Endothelial cell of umbilical vein (primary cell): ENCODE measurements at regions not wholly inside any gene's neighbourhood (a gene's known extent, or its start where the extent isn't known, plus 50 kb on each side); places are given as distances from the start of the nearest gene placed in this dataset.

Source experiments
- BruUV-seq: library from RNA; stranded (reverse); fragments of 400-500 nt; replicated peaks from 2 replicates; lab custom pipeline; 2021; lab: Mats Ljungman, UMichigan
- CTCF ChIA-PET: fragments of 300-600, 350-600 bp; sonication (Branson Sonifier 250); formaldehyde crosslinking; loops from one replicate; lab custom pipeline; 2021; ENCODE audit warnings: antibody characterized with exemption, inconsistent platforms; lab: Charles Lee
- POLR2A ChIA-PET: fragments of 300-600, 350-600 bp; sonication (Branson Sonifier 250); formaldehyde crosslinking; loops from one replicate; lab custom pipeline; 2021; ENCODE audit warnings: antibody characterized with exemption, inconsistent platforms; lab: Charles Lee
- DNase-seq: peaks from one replicate; pipeline ENCODE4 v3.0.0-alpha.2; 2011; ENCODE audit warnings: low read depth, low spot score
- FAIRE-seq: peaks from 2 replicates; lab custom pipeline; 2011; peaks lifted over from hg19 to GRCh38; lab: Jason Lieb, UNC
- H2AFZ ChIP-seq: 2 replicates; pipeline ENCODE4 v1.6.0; 2012; ENCODE audit warnings: low read depth, low read length, control low read depth, inconsistent platforms
- H3K27ac ChIP-seq: 2 replicates; pipeline ENCODE4 v1.5.1; 2011; ENCODE audit warnings: low read depth, mild to moderate bottlenecking, control low read depth, low read length, moderate library complexity; ENCODE audit not compliant: insufficient read depth
- H3K27me3 ChIP-seq, 2 experiments: 2 replicates each; pipeline versions ENCODE4 v1.6.0 to v1.6.1; 2011; ENCODE audit warnings: low read length in 2 of 2, mixed read lengths in 1 of 2; ENCODE audit not compliant: control insufficient read depth in 2 of 2, insufficient read depth in 2 of 2
- H3K36me3 ChIP-seq, 2 experiments: 2 replicates in 1 of 2; 3 replicates in 1 of 2; pipeline ENCODE4 v1.5.1; 2011; ENCODE audit warnings: low read length in 2 of 2, mild to moderate bottlenecking in 1 of 2, moderate library complexity in 1 of 2; ENCODE audit not compliant: control insufficient read depth in 2 of 2, insufficient read depth in 2 of 2; ENCODE audit errors: extremely low read depth in 1 of 2
- H3K4me1 ChIP-seq: 3 replicates; pipeline ENCODE4 v1.5.1; 2011; ENCODE audit warnings: mild to moderate bottlenecking, low read length; ENCODE audit not compliant: control insufficient read depth, insufficient read depth; ENCODE audit errors: extremely low read depth
- H3K4me2 ChIP-seq: 2 replicates; pipeline ENCODE4 v1.6.1; 2011; ENCODE audit warnings: low read length, control low read depth, mixed read lengths; ENCODE audit not compliant: insufficient read depth
- H3K4me3 ChIP-seq, 3 experiments: fragments of 200-600 bp in 1 of 3; sonication (generic), shearing (Covaris generic) in 1 of 3; replicated peaks in 1 of 3; 2 replicates each; pipeline ENCODE4 v1.5.1; 2011 to 2016; ENCODE audit warnings: control low read depth in 3 of 3, low read length in 3 of 3, mild to moderate bottlenecking in 2 of 3, inconsistent platforms in 1 of 3, low read depth in 1 of 3, moderate library complexity in 1 of 3; ENCODE audit not compliant: insufficient read depth in 1 of 3
- H3K79me2 ChIP-seq: 2 replicates; pipeline ENCODE4 v1.6.0; 2012; ENCODE audit warnings: low read length, inconsistent platforms; ENCODE audit not compliant: control insufficient read depth, insufficient read depth
- H3K9ac ChIP-seq: replicated peaks from 2 replicates; pipeline ENCODE3; 2011; ENCODE audit warnings: low read length, control low read depth; ENCODE audit not compliant: insufficient read depth; ENCODE audit errors: extremely low read depth
- H3K9me1 ChIP-seq: replicated peaks from 3 replicates; pipeline ENCODE4 v1.6.0; 2011; ENCODE audit warnings: mild to moderate bottlenecking, low read length; ENCODE audit not compliant: control insufficient read depth, insufficient read depth; ENCODE audit errors: extremely low read depth
- H3K9me3 ChIP-seq: replicated peaks from 2 replicates; pipeline ENCODE4 v1.5.1; 2012; ENCODE audit warnings: low read length, inconsistent platforms; ENCODE audit not compliant: control insufficient read depth, insufficient read depth
- H4K20me1 ChIP-seq: replicated peaks from 2 replicates; pipeline ENCODE3; 2011; ENCODE audit warnings: mild to moderate bottlenecking, low read length; ENCODE audit not compliant: control insufficient read depth, insufficient read depth; ENCODE audit errors: extremely low read depth
- CTCF ChIP-seq, 2 donors: IDR thresholded peaks; 1 replicate in 1 of 2; 2 replicates in 1 of 2; pipeline ENCODE4 v1.5.1; 2011; ENCODE audit warnings: low read length in 2 of 2, mild to moderate bottlenecking in 2 of 2, moderate library complexity in 2 of 2, control low read depth in 1 of 2, inconsistent platforms in 1 of 2, low read depth in 1 of 2; ENCODE audit not compliant: insufficient read depth in 1 of 2; ENCODE audit errors: extremely low read depth in 1 of 2
- EZH2 ChIP-seq: IDR thresholded peaks from 2 replicates; pipeline ENCODE4 v1.6.1; 2012; ENCODE audit warnings: borderline replicate concordance, low read depth, mild to moderate bottlenecking, moderate library complexity, low read length, inconsistent platforms; ENCODE audit not compliant: severe bottlenecking
- FOS ChIP-seq: IDR thresholded peaks from 2 replicates; pipeline ENCODE4 v1.6.1; 2011; ENCODE audit warnings: mild to moderate bottlenecking, low read length, moderate library complexity, borderline replicate concordance; ENCODE audit not compliant: insufficient read depth
- JUN ChIP-seq: IDR thresholded peaks from 2 replicates; pipeline ENCODE4 v1.6.1; 2011; ENCODE audit warnings: borderline replicate concordance, low read depth; ENCODE audit not compliant: insufficient read length, insufficient read depth
- MAX ChIP-seq: IDR thresholded peaks from 2 replicates; pipeline ENCODE4 v1.6.1; 2011; ENCODE audit not compliant: insufficient read depth, insufficient read length
- MYC ChIP-seq: IDR thresholded peaks from one replicate; pipeline ENCODE4 v1.6.1; 2011; ENCODE audit warnings: mild to moderate bottlenecking, low read depth, low read length
- POLR2A ChIP-seq: IDR thresholded peaks from 2 replicates; pipeline ENCODE4 v1.6.1; 2012; ENCODE audit warnings: low read depth, mild to moderate bottlenecking, control low read depth, low read length
- POLR2AphosphoS5 ChIP-seq: IDR thresholded peaks from 2 replicates; pipeline ENCODE4 v1.6.1; 2012; ENCODE audit warnings: low read depth, mild to moderate bottlenecking, control low read depth, low read length, moderate library complexity; ENCODE audit not compliant: insufficient read depth
- dilution Hi-C: fragments of 300-500 bp; cut with MboI; formaldehyde crosslinking; loops from one replicate; pipeline ENCODE4 v1.15.0; 2019; ENCODE audit warnings: low sequenced_read_pairs; ENCODE audit not compliant: extremely low pct_ligation_motif_present
- intact Hi-C: fragments of 100-400 bp; cut with micrococcal nuclease; formaldehyde crosslinking; loops from one replicate; pipeline ENCODE4 v1.10.0; 2022

- no peaks in the 10 kb centered on the region for H3K4me1 ChIP-seq
- H2AFZ ChIP-seq: no peak overlapping the region
- ChIA-PET POLR2A (no interaction called here), CTCF (no interaction called here)
- no peaks in the 10 kb centered on the region for H3K9me1 ChIP-seq
- TF ChIP-seq FOS: no peak
- TF ChIP-seq MYC: no peak
- TF ChIP-seq POLR2A: no peak
- TF ChIP-seq JUN: no peak
- no peak for TF ChIP-seq MAX
- no peak for TF ChIP-seq CTCF (IDR thresholded peaks at IDR 0.05; ENCODE audit: extremely low read depth in 1 of 2, insufficient read depth in 1 of 2, low read depth in 1 of 2, low read length in 2 of 2)
- TF ChIP-seq POLR2AphosphoS5: no peak
- no peak for TF ChIP-seq EZH2
- FAIRE-seq (no peak), DNase-seq (no peak)
- H3K27ac ChIP-seq: no peak overlapping the region
- H3K36me3 ChIP-seq: no peaks in the 10 kb centered on the region
- peaks cover 7% of the 10 kb centered on the region for H3K9me3 ChIP-seq
- H3K27me3 ChIP-seq: no peaks in the 10 kb centered on the region
- H3K4me2 ChIP-seq: no peak overlapping the region
- H4K20me1 ChIP-seq: no peaks in the 10 kb centered on the region
- no peak overlapping the region for H3K4me3 ChIP-seq
- H3K9ac ChIP-seq: no peak overlapping the region
- intact Hi-C loops (no loop called here), dilution Hi-C loops (no loop called here)
- BruUV-seq: no TSS peak
- no peaks in the 10 kb centered on the region for H3K79me2 ChIP-seq
Observed at GRCh38 chr22:49198705-49199084, 629.0 kb downstream of the BRD1 start.
